Activated CD4-positive, alpha-beta T cell treated with anti-CD3 and anti-CD28 coated beads, Interleukin-2, amount 10 ng/mL, durations not matched to agents 7 days and 5 days (primary cell): ENCODE measurements at regions not wholly inside any gene's neighbourhood (a gene's known extent, or its start where the extent isn't known, plus 50 kb on each side); places are given as distances from the start of the nearest gene placed in this dataset.
A peak's percentile ranks its signal among the peaks of the same experiment; 100 is the strongest.

ENCODE experiments used
- CTCF ChIA-PET: fragments of 350-600 bp; sonication (Branson Sonifier 250); formaldehyde crosslinking; loops from one replicate; lab custom pipeline; 2021; ENCODE audit warnings: antibody characterized with exemption; lab: Charles Lee
- POLR2A ChIA-PET: fragments of 350-600 bp; sonication (Branson Sonifier 250); formaldehyde crosslinking; loops from one replicate; lab custom pipeline; 2021; ENCODE audit warnings: antibody characterized with exemption; lab: Charles Lee
- DNase-seq: peaks from one replicate; pipeline ENCODE4 v3.0.0-alpha.2; 2020
- H3K27ac Mint-ChIP-seq: one replicate; pipeline ENCODE4 v1.8.0; 2021; ENCODE audit warnings: mild to moderate bottlenecking, moderate library complexity, mixed read lengths
- H3K27me3 Mint-ChIP-seq: one replicate; pipeline ENCODE4 v1.8.0; 2021; ENCODE audit warnings: mixed read lengths
- H3K36me3 Mint-ChIP-seq: one replicate; pipeline ENCODE4 v1.8.0; 2021; ENCODE audit warnings: low read depth, mixed read lengths
- H3K4me1 Mint-ChIP-seq: one replicate; pipeline ENCODE4 v1.8.0; 2021; ENCODE audit warnings: mixed read lengths
- H3K4me3 Mint-ChIP-seq: one replicate; pipeline ENCODE4 v1.8.0; 2021; ENCODE audit warnings: mild to moderate bottlenecking, moderate library complexity, mixed read lengths
- H3K9me3 Mint-ChIP-seq: one replicate; pipeline ENCODE4 v1.8.0; 2021; ENCODE audit warnings: mixed read lengths

DNA sequence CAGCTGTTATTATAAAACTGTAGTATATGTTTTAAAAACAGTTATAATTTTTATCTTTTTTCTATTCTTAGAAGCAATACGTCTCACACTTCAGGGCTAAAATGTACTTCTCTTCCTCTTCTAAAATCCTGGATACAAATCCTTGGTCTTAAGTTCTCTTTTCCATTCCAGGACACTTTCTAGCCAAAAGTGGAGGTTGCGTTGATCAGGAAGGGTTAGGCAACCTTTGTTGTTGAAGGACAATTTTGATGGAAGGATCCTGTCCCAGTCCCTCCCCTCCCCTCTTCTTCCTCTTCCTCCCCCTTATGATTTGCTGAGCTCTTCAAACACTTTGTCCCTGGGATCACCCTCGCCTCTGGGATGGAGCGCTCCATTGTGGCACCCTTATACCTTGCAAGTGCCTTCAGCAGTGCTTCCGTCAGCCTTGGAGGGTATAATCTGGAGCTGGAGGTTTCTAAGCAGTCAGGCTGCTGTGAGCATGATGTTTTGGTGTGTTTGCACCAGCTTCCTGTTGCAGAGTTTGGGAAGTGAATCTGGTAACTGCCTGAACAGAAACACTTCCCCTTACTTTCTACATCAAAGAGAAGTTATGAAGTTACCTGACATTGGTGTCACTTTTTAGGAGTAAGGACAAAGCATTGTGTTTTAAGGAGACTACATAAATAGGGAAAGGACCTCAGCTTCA, 87.4 kb upstream of the SLC38A2 start:
- peak overlapping the region; percentile 67 for H3K4me3 Mint-ChIP-seq
- DNase-seq, result peak; percentile 44
- CTCF ChIA-PET, result interaction anchor here (1.2 to 1.9 kb wide), 3 partner anchors 10 to 64 kb away, joined by 3 to 9 read pairs (median 4); no protein-coding TSS in a partner anchor
- H3K27me3 Mint-ChIP-seq, result no peaks in the 10 kb centered on the region
- peaks cover 62% of the 10 kb centered on the region for H3K4me1 Mint-ChIP-seq
- H3K36me3 Mint-ChIP-seq, result peaks cover 7% of the 10 kb centered on the region
- POLR2A ChIA-PET, result interaction anchor here (0.5 to 1.3 kb wide), 5 partner anchors 57 to 733 kb away, joined by 4 to 10 read pairs (median 5); no protein-coding TSS in a partner anchor
- peaks cover 4% of the 10 kb centered on the region for H3K9me3 Mint-ChIP-seq
- peak overlapping the region; percentile 93 for H3K27ac Mint-ChIP-seq

DNA sequence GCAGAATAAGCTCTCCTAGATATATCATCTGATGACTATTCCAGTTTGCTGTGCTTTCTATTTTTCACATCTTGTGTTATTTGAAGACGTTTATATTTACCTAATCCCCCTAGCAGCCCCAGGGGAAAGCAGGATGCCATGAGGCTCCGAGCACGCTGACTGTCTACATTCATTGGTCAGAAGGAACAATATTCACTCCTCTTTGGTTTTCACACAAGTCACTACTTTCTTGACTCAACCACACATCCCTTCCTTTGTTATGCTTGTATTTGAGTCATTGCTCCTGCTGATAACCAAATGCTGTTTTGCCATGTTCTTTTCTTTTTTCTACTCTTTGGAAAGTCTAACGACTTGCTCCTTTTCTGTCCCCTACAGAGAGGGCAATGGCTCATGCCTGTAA, 86.5 kb upstream of the SLC38A2 start:
- Mint-ChIP-seq H3K9me3 (no peaks in the 10 kb centered on the region), H3K36me3 (peaks cover 4% of the 10 kb centered on the region), H3K27me3 (no peaks in the 10 kb centered on the region), H3K4me1 (peaks cover 68% of the 10 kb centered on the region), H3K27ac (peak overlapping the region; percentile 93), H3K4me3 (peak overlapping the region; percentile 46)
- CTCF ChIA-PET, result interaction anchor here (1.2 to 1.9 kb wide), 2 partner anchors 11 to 16 kb away, joined by 3 to 9 read pairs; no protein-coding TSS in a partner anchor
- POLR2A ChIA-PET, result interaction anchor here (0.6 to 1.0 kb wide), 3 partner anchors 65 to 134 kb away, joined by 3 to 4 read pairs (median 4); no protein-coding TSS in a partner anchor
- DNase-seq, result peak; percentile 25

DNA sequence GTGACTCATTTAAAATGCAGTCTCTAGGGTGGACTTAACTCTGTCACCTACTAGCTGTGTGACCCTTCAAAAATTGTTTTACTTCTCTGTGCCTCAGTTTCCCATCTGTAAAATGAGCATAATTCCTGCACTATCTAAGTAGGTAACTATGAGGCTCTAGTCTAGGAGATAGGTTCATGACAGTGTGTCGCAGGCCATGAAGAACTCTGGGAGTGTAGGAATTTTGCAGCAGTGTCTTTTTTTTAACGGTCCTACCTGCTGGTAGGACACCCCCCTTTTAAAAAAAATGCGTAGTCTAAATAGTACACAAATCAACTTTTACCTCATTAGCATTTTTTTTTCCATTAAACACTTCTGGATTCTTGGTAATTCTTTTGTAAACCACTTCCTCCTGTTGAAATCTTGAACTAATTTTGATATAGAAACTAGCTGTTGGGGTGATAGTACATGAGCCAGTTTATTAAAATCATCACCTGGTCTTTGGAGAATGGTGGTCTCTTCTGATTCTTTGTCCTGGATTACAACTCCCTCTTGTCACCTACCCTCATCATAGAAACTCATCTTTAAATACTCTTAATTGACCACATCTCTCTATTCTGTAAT, 86.0 kb upstream of the SLC38A2 start:
- ChIA-PET POLR2A (interaction anchor here (0.6 to 1.0 kb wide), 3 partner anchors 66 to 134 kb away, joined by 3 to 4 read pairs (median 4); no protein-coding TSS in a partner anchor), CTCF (interaction anchor here (1.2 to 1.9 kb wide), 2 partner anchors 11 to 17 kb away, joined by 3 to 9 read pairs; no protein-coding TSS in a partner anchor)
- H3K4me1 Mint-ChIP-seq, result peaks cover 68% of the 10 kb centered on the region
- no peaks in the 10 kb centered on the region for H3K27me3 Mint-ChIP-seq
- peaks cover 4% of the 10 kb centered on the region for H3K36me3 Mint-ChIP-seq
- no peaks in the 10 kb centered on the region for H3K9me3 Mint-ChIP-seq
- DNase-seq, result no peak
- peak overlapping the region; percentile 46 for H3K4me3 Mint-ChIP-seq
- H3K27ac Mint-ChIP-seq, result peak overlapping the region; percentile 93

DNA sequence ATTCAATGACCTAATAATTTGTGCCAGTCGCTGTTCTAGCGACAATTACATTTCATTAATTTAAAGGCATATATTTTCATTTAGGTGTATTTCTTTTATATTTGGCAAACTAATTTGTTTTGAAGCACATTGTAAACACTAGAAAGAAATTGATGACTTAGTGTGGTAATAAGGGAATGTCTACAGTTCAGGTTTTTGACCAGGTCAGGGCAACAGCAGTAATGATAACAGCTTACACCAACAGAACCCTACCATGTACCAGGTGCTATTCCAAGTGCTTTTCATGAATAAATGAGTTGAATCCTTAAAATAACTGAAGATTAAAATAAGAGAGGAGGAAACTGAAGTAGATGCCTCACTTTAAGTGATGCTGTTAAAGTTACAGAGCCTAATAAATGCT, 85.4 kb upstream of the SLC38A2 start:
- Mint-ChIP-seq H3K36me3 (peaks cover 4% of the 10 kb centered on the region), H3K4me3 (no peak overlapping the region), H3K27ac (peak overlapping the region; percentile 93), H3K9me3 (no peaks in the 10 kb centered on the region), H3K27me3 (no peaks in the 10 kb centered on the region), H3K4me1 (peaks cover 68% of the 10 kb centered on the region)
- no peak for DNase-seq
- CTCF ChIA-PET, result no interaction called here
- POLR2A ChIA-PET, result no interaction called here

DNA sequence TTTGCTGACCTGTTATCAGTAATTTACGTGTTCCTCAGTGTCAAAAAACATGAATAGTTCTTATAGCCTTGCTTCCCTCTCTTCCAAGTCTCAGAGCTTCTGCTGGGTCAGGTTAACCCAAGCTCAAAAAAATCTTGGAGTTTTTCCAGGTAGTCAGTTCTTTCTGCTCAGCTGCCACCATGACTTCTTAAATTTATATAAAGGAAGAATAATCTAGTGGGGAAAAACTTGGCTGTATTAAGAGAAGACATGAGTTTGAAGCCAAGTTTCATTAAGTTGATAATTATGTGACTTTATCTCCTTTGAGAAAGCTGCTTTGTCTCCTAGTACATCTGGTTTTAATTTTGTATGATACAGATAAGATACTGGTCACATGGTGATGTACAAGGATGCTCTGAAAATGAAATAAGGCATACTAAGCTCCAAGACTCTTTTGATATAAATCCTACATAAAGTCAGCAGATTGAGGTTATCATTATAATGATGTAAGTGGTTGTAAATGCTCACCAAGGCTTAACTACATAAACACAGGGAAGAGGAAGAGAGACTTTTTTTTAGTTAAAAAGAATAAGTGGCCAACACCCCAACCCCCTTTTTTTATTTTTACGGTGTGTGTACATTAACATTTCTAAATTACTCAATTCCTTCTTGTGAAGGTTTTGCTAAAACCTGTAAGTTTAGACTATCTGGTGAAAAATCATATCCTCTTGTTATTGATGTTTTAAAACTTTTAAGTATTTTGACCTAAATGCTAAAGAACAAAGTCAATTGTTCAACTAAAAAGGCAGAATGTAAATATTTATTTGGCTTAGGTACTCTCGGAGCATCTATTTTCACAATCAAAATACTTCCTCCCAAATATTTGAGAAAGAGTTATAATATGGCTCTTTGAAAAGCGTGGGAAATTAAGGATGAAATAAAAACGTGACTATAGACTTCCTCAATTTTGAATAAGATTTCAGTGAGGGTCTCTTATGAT, 84.1 kb upstream of the SLC38A2 start:
- Mint-ChIP-seq H3K4me3 (no peak overlapping the region), H3K36me3 (peaks cover 4% of the 10 kb centered on the region), H3K4me1 (peaks cover 72% of the 10 kb centered on the region), H3K27me3 (no peaks in the 10 kb centered on the region), H3K9me3 (no peaks in the 10 kb centered on the region), H3K27ac (peak overlapping the region; percentile 87)
- ChIA-PET CTCF (interaction anchor here (0.5 to 1.2 kb wide), 2 partner anchors 14 to 431 kb away, joined by 4 read pairs; no protein-coding TSS in a partner anchor), POLR2A (interaction anchor here (0.7 kb wide), 1 partner anchor 921 kb away, joined by 3 read pairs; no protein-coding TSS in a partner anchor)
- no peak for DNase-seq

DNA sequence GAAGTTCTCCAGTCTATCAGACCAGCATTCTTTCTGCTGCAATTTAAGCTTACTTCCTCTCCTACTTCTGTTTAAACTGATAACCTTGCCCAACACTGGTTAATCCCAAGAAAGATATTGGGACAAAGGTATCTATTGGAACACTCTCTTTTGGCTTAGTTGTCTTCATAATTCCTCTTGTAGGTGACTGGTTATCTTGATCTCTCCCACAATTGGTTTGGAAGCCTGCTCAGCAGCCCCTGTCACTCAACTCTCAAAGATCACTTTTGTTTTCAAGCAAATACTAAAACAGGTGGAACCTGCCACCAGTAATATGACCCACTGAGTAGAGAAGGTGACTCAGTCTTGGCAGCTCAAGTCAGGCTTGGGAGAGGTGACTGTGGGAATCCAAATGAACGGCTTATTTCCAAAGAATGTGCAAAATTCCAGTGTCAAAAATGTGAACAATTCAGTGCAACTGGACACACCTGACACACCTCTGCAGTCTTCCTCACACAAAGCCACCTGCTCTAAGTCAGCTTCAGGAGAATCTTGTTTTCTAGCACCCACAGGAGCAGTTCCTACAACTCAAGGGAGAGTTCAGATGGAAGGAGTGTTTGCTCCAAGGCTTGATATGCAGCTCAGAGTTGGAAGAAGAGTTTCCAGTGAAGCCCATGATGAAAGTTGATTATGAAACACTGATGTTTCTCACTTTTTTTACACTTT, 83.2 kb upstream of the SLC38A2 start:
- peak overlapping the region; percentile 87 for H3K27ac Mint-ChIP-seq
- peak overlapping the region; percentile 26 for H3K4me3 Mint-ChIP-seq
- no peaks in the 10 kb centered on the region for H3K27me3 Mint-ChIP-seq
- CTCF ChIA-PET, result interaction anchor here (0.8 to 1.2 kb wide), 4 partner anchors 15 to 61 kb away, joined by 3 to 4 read pairs (median 4); no protein-coding TSS in a partner anchor
- no peaks in the 10 kb centered on the region for H3K9me3 Mint-ChIP-seq
- no peak for DNase-seq
- peaks cover 68% of the 10 kb centered on the region for H3K4me1 Mint-ChIP-seq
- H3K36me3 Mint-ChIP-seq, result peaks cover 4% of the 10 kb centered on the region
- POLR2A ChIA-PET, result interaction anchor here (0.7 to 1.3 kb wide), 2 partner anchors 84 to 921 kb away, joined by 3 to 6 read pairs; no protein-coding TSS in a partner anchor

DNA sequence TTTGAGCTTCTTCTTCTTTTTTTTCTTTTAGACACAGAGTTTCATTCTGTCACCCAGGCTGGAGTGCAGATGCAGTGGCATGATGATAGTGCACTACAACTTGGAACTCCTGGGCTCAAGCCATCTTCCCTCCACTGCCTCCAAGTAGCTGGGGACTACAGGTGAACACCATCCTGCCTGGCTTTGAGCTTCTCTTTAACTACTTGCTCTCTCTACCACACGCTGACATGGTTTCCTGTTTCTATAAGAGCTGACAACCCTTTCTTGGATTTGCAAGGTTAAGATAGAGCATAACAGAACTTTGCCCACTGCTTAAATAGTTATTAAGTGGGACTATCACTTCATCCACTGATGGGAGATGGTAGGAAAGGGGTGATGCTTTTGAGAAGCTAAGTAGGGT, 82.4 kb upstream of the SLC38A2 start:
- CTCF ChIA-PET, result interaction anchor here (0.8 to 1.2 kb wide), 3 partner anchors 19 to 62 kb away, joined by 3 to 4 read pairs (median 3); no protein-coding TSS in a partner anchor
- no peaks in the 10 kb centered on the region for H3K9me3 Mint-ChIP-seq
- no peaks in the 10 kb centered on the region for H3K27me3 Mint-ChIP-seq
- peak overlapping the region; percentile 87 for H3K27ac Mint-ChIP-seq
- peaks cover 64% of the 10 kb centered on the region for H3K4me1 Mint-ChIP-seq
- no peak for DNase-seq
- H3K36me3 Mint-ChIP-seq, result peaks cover 4% of the 10 kb centered on the region
- POLR2A ChIA-PET, result interaction anchor here (1.1 to 1.3 kb wide), 2 partner anchors 83 to 96 kb away, joined by 3 to 6 read pairs; no protein-coding TSS in a partner anchor
- H3K4me3 Mint-ChIP-seq, result no peak overlapping the region

DNA sequence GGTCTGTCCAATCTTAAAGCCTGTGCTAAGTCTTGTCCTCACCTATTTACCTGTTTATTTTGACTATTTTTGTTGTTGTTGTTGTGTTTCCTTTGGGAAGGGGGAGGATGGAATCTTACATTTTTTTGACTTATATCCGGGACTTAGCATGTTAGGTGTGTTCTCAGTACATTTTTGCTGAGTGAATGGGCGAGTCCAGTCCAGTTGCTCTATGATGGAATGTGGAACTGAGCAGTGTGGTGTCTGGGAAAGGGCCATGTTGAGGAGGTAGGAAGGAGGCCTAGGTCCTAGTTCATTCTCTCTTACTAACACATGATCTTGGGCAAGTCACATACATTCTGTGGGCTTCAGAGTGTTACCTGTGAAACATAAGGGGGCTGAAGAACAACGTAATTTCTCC, 80.9 kb upstream of the SLC38A2 start:
- Mint-ChIP-seq H3K9me3 (peaks cover 3% of the 10 kb centered on the region), H3K27ac (no peak overlapping the region), H3K36me3 (peaks cover 8% of the 10 kb centered on the region), H3K27me3 (no peaks in the 10 kb centered on the region), H3K4me1 (peaks cover 57% of the 10 kb centered on the region), H3K4me3 (no peak overlapping the region)
- POLR2A ChIA-PET, result no interaction called here
- DNase-seq, result no peak
- CTCF ChIA-PET, result no interaction called here

DNA sequence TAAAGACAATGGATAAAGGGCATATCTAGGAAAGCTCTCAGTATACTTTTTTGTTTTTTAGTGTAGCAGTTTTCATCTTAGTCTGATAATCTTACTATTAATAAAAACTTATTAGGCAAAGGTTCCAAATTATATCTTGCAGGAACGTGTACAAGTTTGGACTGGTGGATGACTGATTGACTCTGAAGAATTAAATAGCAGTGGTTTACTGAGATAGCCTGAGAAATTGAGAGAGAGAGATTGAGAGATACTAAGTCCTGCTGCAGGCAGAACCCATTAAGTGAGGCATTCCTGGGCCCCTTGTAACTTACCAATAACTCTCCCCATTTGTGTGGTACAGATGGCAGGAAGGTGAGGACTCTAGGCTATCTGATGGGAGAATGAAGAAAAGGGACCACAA, 80.2 kb upstream of the SLC38A2 start:
- POLR2A ChIA-PET, result no interaction called here
- H3K4me3 Mint-ChIP-seq, result no peak overlapping the region
- CTCF ChIA-PET, result no interaction called here
- peaks cover 51% of the 10 kb centered on the region for H3K4me1 Mint-ChIP-seq
- peaks cover 8% of the 10 kb centered on the region for H3K36me3 Mint-ChIP-seq
- DNase-seq, result no peak
- no peak overlapping the region for H3K27ac Mint-ChIP-seq
- H3K27me3 Mint-ChIP-seq, result no peaks in the 10 kb centered on the region
- H3K9me3 Mint-ChIP-seq, result peaks cover 3% of the 10 kb centered on the region

DNA sequence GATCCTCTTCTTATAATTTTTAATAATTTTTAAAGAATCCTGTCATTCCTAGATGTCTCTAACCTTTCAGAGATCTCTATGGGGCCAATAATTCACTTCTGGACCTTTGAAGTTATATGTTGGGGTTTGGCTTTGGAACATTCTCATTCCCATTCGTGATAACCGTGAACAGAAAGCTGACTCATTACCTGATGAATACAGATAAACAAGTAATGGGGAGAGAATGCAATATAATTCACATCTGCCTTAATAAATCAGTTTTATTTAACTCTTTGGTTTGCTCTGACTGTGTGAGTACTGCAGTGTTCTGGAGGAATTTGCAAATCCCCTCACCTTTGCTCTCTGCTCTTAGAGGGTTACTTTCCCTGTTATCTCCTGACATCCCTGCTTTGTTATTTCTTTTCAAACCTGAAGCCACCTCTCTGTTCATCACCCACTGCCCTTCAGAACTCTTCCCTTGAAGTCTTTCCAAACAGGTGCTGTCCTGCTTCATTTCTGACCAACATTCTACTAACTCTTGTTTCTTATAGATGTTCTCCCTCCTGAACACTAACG, 79.6 kb upstream of the SLC38A2 start:
- H3K4me3 Mint-ChIP-seq, result no peak overlapping the region
- ChIA-PET CTCF (no interaction called here), POLR2A (no interaction called here)
- no peak overlapping the region for H3K27ac Mint-ChIP-seq
- DNase-seq, result no peak
- peaks cover 3% of the 10 kb centered on the region for H3K9me3 Mint-ChIP-seq
- peaks cover 48% of the 10 kb centered on the region for H3K4me1 Mint-ChIP-seq
- peaks cover 10% of the 10 kb centered on the region for H3K36me3 Mint-ChIP-seq
- H3K27me3 Mint-ChIP-seq, result no peaks in the 10 kb centered on the region

DNA sequence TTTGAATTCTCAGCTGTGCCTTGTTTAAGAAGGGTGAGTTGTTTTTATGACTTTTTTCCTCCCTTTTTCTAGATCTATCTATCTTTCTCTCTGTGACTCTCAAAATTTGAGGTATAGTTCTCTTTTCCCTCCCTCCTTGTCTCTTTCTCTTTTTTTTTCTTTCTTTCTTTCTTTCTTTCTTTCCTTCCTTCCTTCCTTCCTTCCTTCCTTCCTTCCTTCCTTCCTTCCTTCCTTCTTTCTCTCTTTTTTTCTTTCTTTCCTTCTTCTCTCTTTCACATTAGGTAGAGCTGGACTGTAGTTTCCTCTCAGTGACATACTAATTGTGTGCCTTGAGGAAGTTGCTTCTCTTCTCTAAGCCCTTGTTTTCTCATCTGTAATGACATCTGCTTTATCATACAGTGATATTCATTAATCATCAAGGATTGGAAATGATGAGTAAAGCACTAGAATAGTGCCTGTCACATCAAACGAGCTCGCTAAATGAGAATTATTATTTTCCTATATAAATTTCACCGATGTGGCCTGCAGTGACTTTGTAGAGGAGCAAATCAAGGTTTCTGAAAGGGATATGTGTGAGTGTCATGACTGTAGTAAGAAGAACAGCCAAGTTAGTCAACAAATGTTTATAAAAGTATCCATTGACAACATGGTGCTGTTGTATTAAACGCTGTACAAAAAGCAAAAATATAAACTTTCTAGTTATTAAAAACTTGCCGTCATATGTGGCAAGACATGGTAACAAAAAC, 78.9 kb upstream of the SLC38A2 start:
- CTCF ChIA-PET, result interaction anchor here (0.7 kb wide), 1 partner anchor 33 kb away, joined by 3 read pairs; no protein-coding TSS in a partner anchor
- POLR2A ChIA-PET, result no interaction called here
- H3K27ac Mint-ChIP-seq, result peak overlapping the region; percentile 56

More for the DNA sequence above, 78.9 kb upstream of the SLC38A2 start:
- Mint-ChIP-seq H3K36me3 (peaks cover 10% of the 10 kb centered on the region), H3K27me3 (no peaks in the 10 kb centered on the region), H3K4me1 (peaks cover 42% of the 10 kb centered on the region), H3K9me3 (peaks cover 3% of the 10 kb centered on the region), H3K4me3 (no peak overlapping the region)
- DNase-seq, result no peak
